ENCODE measurements at regions not wholly inside any gene's neighbourhood (a gene's known extent, or its start where the extent isn't known, plus 50 kb on each side); places are given as distances from the start of the nearest gene placed in this dataset.
A peak's percentile ranks its signal among the peaks of the same experiment; 100 is the strongest.

GRCh38 chr7:35546691-35547429 is 148.1 kb downstream of the HERPUD2 start:
- no peak for TF ChIP-seq CTCF (IDR thresholded peaks at IDR 0.05)
- Histone ChIP-seq H3K4me3 (no peak overlapping the region), H3K36me3 (no peaks in the 10 kb centered on the region), H3K27me3 (no peaks in the 10 kb centered on the region), H3K27ac (no peak overlapping the region), H3K9me3 (no peaks in the 10 kb centered on the region), H3K4me1 (no peaks in the 10 kb centered on the region)
- intact Hi-C loops (cut with DNase I), result no loop called here
- no peak for DNase-seq
- ATAC-seq, result no peak

- no peaks in the 10 kb centered on the region for H3K4me1 ChIP-seq
- no peak for TF ChIP-seq CTCF (IDR thresholded peaks at IDR 0.05)
- no peak overlapping the region for H3K4me3 ChIP-seq
- no peak overlapping the region for H3K27ac ChIP-seq
- ATAC-seq, result no peak
- no peak for DNase-seq
- no peaks in the 10 kb centered on the region for H3K36me3 ChIP-seq
- intact Hi-C loops (cut with DNase I), result no loop called here
- H3K27me3 ChIP-seq, result no peaks in the 10 kb centered on the region
- no peaks in the 10 kb centered on the region for H3K9me3 ChIP-seq
Observed at GRCh38 chr7:35545831-35546230, 149.1 kb downstream of the HERPUD2 start.

GRCh38 chr7:35544028-35544742 is 150.8 kb downstream of the HERPUD2 start:
- Histone ChIP-seq H3K4me1 (no peaks in the 10 kb centered on the region), H3K27ac (no peak overlapping the region), H3K9me3 (no peaks in the 10 kb centered on the region), H3K27me3 (no peaks in the 10 kb centered on the region), H3K36me3 (no peaks in the 10 kb centered on the region), H3K4me3 (no peak overlapping the region)
- intact Hi-C loops (cut with DNase I), result no loop called here
- ATAC-seq (no peak), DNase-seq (no peak)
- TF ChIP-seq CTCF (IDR thresholded peaks at IDR 0.05), result no peak

GRCh38 chr7:35537067-35538023 is 157.6 kb downstream of the HERPUD2 start:
- peak; percentile 91 to 92 for TF ChIP-seq CTCF (IDR thresholded peaks at IDR 0.05)
- Histone ChIP-seq H3K27me3 (peaks cover 0 to 16% of the 10 kb centered on the region in 2 donors), H3K4me1 (peaks cover 0 to 8% of the 10 kb centered on the region in 2 donors), H3K27ac (no peak overlapping the region), H3K36me3 (no peaks in the 10 kb centered on the region), H3K9me3 (no peaks in the 10 kb centered on the region), H3K4me3 (peak overlapping the region; percentile 20 to 30)
- peak; percentile 71 to 93 (median 80) for DNase-seq
- ATAC-seq, result peak; percentile 100
- intact Hi-C loops (cut with DNase I), result loop anchor here in 1 of 2 donors (10.0 kb wide), 1 partner anchor 353 kb away; no protein-coding TSS in a partner anchor
